ENCODE measurements at regions not wholly inside any gene's neighbourhood (a gene's known extent, or its start where the extent isn't known, plus 50 kb on each side); places are given as distances from the start of the nearest gene placed in this dataset.

GRCh38 chr14:55897031-55897430 lies 221.2 kb upstream of the PELI2 start:
- no peak for DNase-seq (ENCODE audit: low read depth in 2 of 2)
- TF ChIP-seq, protein P1, sequence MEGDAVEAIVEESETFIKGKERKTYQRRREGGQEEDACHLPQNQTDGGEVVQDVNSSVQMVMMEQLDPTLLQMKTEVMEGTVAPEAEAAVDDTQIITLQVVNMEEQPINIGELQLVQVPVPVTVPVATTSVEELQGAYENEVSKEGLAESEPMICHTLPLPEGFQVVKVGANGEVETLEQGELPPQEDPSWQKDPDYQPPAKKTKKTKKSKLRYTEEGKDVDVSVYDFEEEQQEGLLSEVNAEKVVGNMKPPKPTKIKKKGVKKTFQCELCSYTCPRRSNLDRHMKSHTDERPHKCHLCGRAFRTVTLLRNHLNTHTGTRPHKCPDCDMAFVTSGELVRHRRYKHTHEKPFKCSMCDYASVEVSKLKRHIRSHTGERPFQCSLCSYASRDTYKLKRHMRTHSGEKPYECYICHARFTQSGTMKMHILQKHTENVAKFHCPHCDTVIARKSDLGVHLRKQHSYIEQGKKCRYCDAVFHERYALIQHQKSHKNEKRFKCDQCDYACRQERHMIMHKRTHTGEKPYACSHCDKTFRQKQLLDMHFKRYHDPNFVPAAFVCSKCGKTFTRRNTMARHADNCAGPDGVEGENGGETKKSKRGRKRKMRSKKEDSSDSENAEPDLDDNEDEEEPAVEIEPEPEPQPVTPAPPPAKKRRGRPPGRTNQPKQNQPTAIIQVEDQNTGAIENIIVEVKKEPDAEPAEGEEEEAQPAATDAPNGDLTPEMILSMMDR (IDR thresholded peaks at IDR 0.05; ENCODE audit: low read depth, low read length): no peak
- no peak overlapping the region for H3K4me3 ChIP-seq (replicated peaks in 1 of 2; ENCODE audit: low read depth in 2 of 2, low read length in 2 of 2)

- TF ChIP-seq, protein P1 (IDR thresholded peaks at IDR 0.05; ENCODE audit: low read depth, low read length): no peak
- DNase-seq (ENCODE audit: low read depth in 2 of 2): no peak
- no peak overlapping the region for H3K4me3 ChIP-seq (replicated peaks in 1 of 2; ENCODE audit: low read depth in 2 of 2, low read length in 2 of 2)
These were observed 219.3 kb upstream of the PELI2 start for GRCh38 chr14:55898938-55899337.

DNA sequence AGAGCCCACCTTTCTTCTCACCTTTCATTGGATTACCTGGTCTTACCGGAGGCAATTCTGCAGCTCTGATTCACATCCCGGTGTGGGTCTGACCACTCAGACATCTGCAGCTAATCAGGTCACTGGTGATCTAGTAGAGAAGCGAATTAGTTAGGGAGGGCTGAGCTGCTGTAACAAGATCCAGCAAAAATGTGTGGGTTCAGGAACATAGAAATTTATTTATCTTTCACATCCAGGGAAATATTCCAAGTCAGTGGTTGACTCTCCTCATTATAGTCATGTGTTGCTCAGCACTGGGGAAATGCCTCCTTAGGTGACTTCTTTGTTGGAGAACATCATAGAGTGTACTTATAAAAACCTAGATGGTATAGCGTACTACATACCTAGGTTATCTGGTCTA lies 218.7 kb upstream of the PELI2 start:
- TF ChIP-seq, protein P1 (IDR thresholded peaks at IDR 0.05; ENCODE audit: low read depth, low read length): no peak
- H3K4me3 ChIP-seq (replicated peaks in 1 of 2; ENCODE audit: low read depth in 2 of 2, low read length in 2 of 2): no peak overlapping the region
- no peak for DNase-seq (ENCODE audit: low read depth in 2 of 2)

DNA sequence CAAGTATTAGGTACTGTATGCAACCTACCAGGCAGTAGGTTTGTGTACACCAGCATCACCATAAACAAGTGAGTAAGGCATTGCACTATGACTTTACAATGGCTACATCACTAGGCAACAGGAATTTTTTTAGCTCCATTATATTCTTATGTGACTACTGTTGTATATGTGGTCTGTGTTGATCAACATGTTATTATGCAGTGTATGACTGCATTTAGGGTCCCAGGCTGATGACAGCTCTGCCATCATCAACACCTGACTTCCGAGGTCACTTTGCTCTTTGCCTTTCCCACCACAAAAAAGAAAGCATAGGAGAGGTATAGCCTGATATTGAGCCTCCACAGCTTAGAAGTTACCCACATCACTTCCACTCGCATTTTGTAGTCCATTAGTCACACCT lies 217.5 kb upstream of the PELI2 start:
- no peak overlapping the region for H3K4me3 ChIP-seq (replicated peaks in 1 of 2; ENCODE audit: low read depth in 2 of 2, low read length in 2 of 2)
- DNase-seq (ENCODE audit: low read depth in 2 of 2): no peak
- TF ChIP-seq, protein P1 (IDR thresholded peaks at IDR 0.05; ENCODE audit: low read depth, low read length): no peak

- TF ChIP-seq, protein P1 (IDR thresholded peaks at IDR 0.05; ENCODE audit: low read depth, low read length): no peak
- H3K4me3 ChIP-seq (replicated peaks in 1 of 2; ENCODE audit: low read depth in 2 of 2, low read length in 2 of 2): no peak overlapping the region
- no peak for DNase-seq (ENCODE audit: low read depth in 2 of 2)
These were observed 216.9 kb upstream of the PELI2 start for GRCh38 chr14:55901291-55901690.

GRCh38 chr14:55902241-55902640 lies 216.0 kb upstream of the PELI2 start:
- H3K4me3 ChIP-seq (replicated peaks in 1 of 2; ENCODE audit: low read depth in 2 of 2, low read length in 2 of 2): no peak overlapping the region
- no peak for DNase-seq (ENCODE audit: low read depth in 2 of 2)
- TF ChIP-seq, protein P1 (IDR thresholded peaks at IDR 0.05; ENCODE audit: low read depth, low read length): no peak

DNA sequence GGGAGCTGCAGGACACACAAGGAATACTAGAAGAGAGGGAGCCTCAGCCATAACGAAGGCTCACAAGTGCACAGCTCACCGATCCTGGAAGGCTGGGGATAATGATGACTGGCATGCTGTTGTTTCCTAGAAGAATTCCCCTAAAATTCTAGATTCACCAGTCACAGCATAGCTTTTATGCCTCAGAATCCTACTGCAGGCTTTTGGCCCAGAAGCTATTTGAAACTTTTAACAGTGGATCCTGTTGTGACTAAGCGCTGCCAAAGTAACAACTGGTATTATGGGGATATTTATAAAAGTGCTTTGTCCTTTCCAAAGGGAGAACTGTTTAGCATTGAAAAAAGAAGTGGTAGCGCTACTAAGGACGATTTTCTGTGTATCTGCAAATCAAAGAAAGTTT lies 214.1 kb upstream of the PELI2 start:
- no peak overlapping the region for H3K4me3 ChIP-seq (replicated peaks in 1 of 2; ENCODE audit: low read depth in 2 of 2, low read length in 2 of 2)
- no peak for DNase-seq (ENCODE audit: low read depth in 2 of 2)
- TF ChIP-seq, protein P1 (IDR thresholded peaks at IDR 0.05; ENCODE audit: low read depth, low read length): no peak

Measured in cardiac fibroblast (primary cell).